Sigmoid colon (tissue), 6 donors: ENCODE measurements at regions not wholly inside any gene's neighbourhood (a gene's known extent, or its start where the extent isn't known, plus 50 kb on each side); places are given as distances from the start of the nearest gene placed in this dataset.

ENCODE experiments used
- DNase-seq: peaks from one replicate; pipeline ENCODE4 v3.0.0-alpha.2; 2019
- H3K27ac ChIP-seq, 4 donors: fragments of 200-600 bp; sonication (generic); one replicate each; pipeline ENCODE4 v1.5.1; 2016 to 2019; ENCODE audit warnings: mild to moderate bottlenecking in 1 of 4
- H3K27me3 ChIP-seq, 3 donors: fragments of 200-600 bp; sonication (generic); one replicate each; pipeline ENCODE4 v1.5.1; 2019; ENCODE audit warnings: mild to moderate bottlenecking in 1 of 3
- H3K36me3 ChIP-seq, 4 donors: fragments of 200-600 bp; sonication (generic); one replicate each; pipeline ENCODE4 v1.5.1; 2016 to 2019
- H3K4me1 ChIP-seq, 4 donors: fragments of 200-600 bp; sonication (generic); one replicate each; pipeline ENCODE4 v1.5.1; 2017 to 2019
- H3K4me3 ChIP-seq, 4 donors: fragments of 200-600 bp; sonication (generic); one replicate each; pipeline ENCODE4 v1.5.1; 2017 to 2019; ENCODE audit warnings: mild to moderate bottlenecking in 2 of 4, moderate library complexity in 1 of 4
- H3K9me3 ChIP-seq, 4 donors: fragments of 200-600 bp in 3 of 4; sonication (generic) in 3 of 4; one replicate each; pipeline versions ENCODE4 v1.5.1 to v1.6.1; 2013 to 2019
- CTCF ChIP-seq, 4 experiments: fragments of 450-650 bp in 3 of 4; fragments of 200-600 bp in 1 of 4; IDR thresholded peaks; one replicate each; pipeline ENCODE4 v1.5.1; 2016 to 2019; ENCODE audit warnings: antibody characterized with exemption in 4 of 4, mild to moderate bottlenecking in 3 of 4, moderate library complexity in 2 of 4
- EP300 ChIP-seq, 4 donors: sonication (generic); formaldehyde crosslinking; IDR thresholded peaks; one replicate each; pipeline ENCODE4 v1.6.1; 2017; ENCODE audit warnings: antibody characterized with exemption in 4 of 4
- POLR2A ChIP-seq, 2 donors: fragments of 450-650 bp; IDR thresholded peaks; one replicate each; pipeline ENCODE4 v1.6.1; 2016; ENCODE audit warnings: antibody characterized with exemption in 2 of 2, mild to moderate bottlenecking in 2 of 2, moderate library complexity in 2 of 2
- POLR2AphosphoS5 ChIP-seq, 4 donors: sonication (generic); formaldehyde crosslinking; IDR thresholded peaks; one replicate each; pipeline ENCODE4 v1.6.1; 2017; ENCODE audit warnings: antibody characterized with exemption in 4 of 4
- WGBS, 2 donors: extraction: QIAGEN DNeasy Blood & Tissue Kit; methylation state at CpG; one replicate each; pipeline ENCODE4 v1.1.7; 2013; 5-methylcytosine and 5-hydroxymethylcytosine counted together
- intact Hi-C: fragments of 100-400 bp; cut with DNase I; formaldehyde crosslinking; loops from one replicate; pipeline ENCODE4 v1.15.1; 2023
- donor health status: healthy with polysubstance abuse.
- donor health status: healthy.

GRCh38 chr3:43171748-43172147, 65.9 kb upstream of the POMGNT2 start:
- Histone ChIP-seq H3K27ac (no peak overlapping the region), H3K4me1 (no peaks in the 10 kb centered on the region), H3K4me3 (no peak overlapping the region), H3K9me3 (peaks cover 0 to 8% (median 0%) of the 10 kb centered on the region in 4 donors), H3K27me3 (no peaks in the 10 kb centered on the region), H3K36me3 (no peaks in the 10 kb centered on the region)
- no peak for TF ChIP-seq POLR2A (IDR thresholded peaks at IDR 0.05)
- TF ChIP-seq POLR2AphosphoS5 (IDR thresholded peaks at IDR 0.05): no peak
- no peak for TF ChIP-seq EP300 (IDR thresholded peaks at IDR 0.05)
- no peak for TF ChIP-seq CTCF (IDR thresholded peaks at IDR 0.05)
- intact Hi-C loops: no loop called here
- DNase-seq: no peak
- WGBS, 2 donors: 89 to 90% methylated on average over 5 of the region's 5 CpGs

GRCh38 chr3:43170553-43170952, 64.7 kb upstream of the POMGNT2 start:
- TF ChIP-seq EP300 (IDR thresholded peaks at IDR 0.05): no peak
- TF ChIP-seq CTCF (IDR thresholded peaks at IDR 0.05): no peak
- no peak for TF ChIP-seq POLR2AphosphoS5 (IDR thresholded peaks at IDR 0.05)
- no peak for TF ChIP-seq POLR2A (IDR thresholded peaks at IDR 0.05)
- intact Hi-C loops: no loop called here
- peaks cover 0 to 11% (median 0%) of the 10 kb centered on the region in 4 donors for H3K9me3 ChIP-seq
- 87 to 93% methylated on average over 7 of the region's 7 CpGs for WGBS, 2 donors
- H3K36me3 ChIP-seq: no peaks in the 10 kb centered on the region
- no peaks in the 10 kb centered on the region for H3K4me1 ChIP-seq
- DNase-seq: no peak
- H3K27me3 ChIP-seq: no peaks in the 10 kb centered on the region
- H3K27ac ChIP-seq: no peak overlapping the region
- no peak overlapping the region for H3K4me3 ChIP-seq

GRCh38 chr3:43169987-43170386, 64.1 kb upstream of the POMGNT2 start:
- Histone ChIP-seq H3K36me3 (no peaks in the 10 kb centered on the region), H3K4me3 (no peak overlapping the region), H3K4me1 (no peaks in the 10 kb centered on the region), H3K27ac (no peak overlapping the region), H3K9me3 (peaks cover 0 to 15% (median 0%) of the 10 kb centered on the region in 4 donors), H3K27me3 (no peaks in the 10 kb centered on the region)
- DNase-seq: no peak
- 92 to 94% methylated on average over 4 of the region's 4 CpGs for WGBS, 2 donors
- no peak for TF ChIP-seq CTCF (IDR thresholded peaks at IDR 0.05)
- TF ChIP-seq POLR2A (IDR thresholded peaks at IDR 0.05): no peak
- no peak for TF ChIP-seq POLR2AphosphoS5 (IDR thresholded peaks at IDR 0.05)
- TF ChIP-seq EP300 (IDR thresholded peaks at IDR 0.05): no peak
- intact Hi-C loops: no loop called here

- DNase-seq: no peak
- no peak overlapping the region for H3K27ac ChIP-seq
- WGBS, 2 donors: 71 to 72% methylated on average over 1 of the region's 1 CpG
- peaks cover 0 to 6% (median 0%) of the 10 kb centered on the region in 4 donors for H3K4me1 ChIP-seq
- no peak overlapping the region for H3K4me3 ChIP-seq
- H3K36me3 ChIP-seq: no peaks in the 10 kb centered on the region
- no peaks in the 10 kb centered on the region for H3K27me3 ChIP-seq
- peaks cover 0 to 7% (median 0%) of the 10 kb centered on the region in 4 donors for H3K9me3 ChIP-seq
- intact Hi-C loops: no loop called here
- TF ChIP-seq CTCF (IDR thresholded peaks at IDR 0.05): no peak
- no peak for TF ChIP-seq POLR2AphosphoS5 (IDR thresholded peaks at IDR 0.05)
- TF ChIP-seq EP300 (IDR thresholded peaks at IDR 0.05): no peak
- TF ChIP-seq POLR2A (IDR thresholded peaks at IDR 0.05): no peak
Measured at GRCh38 chr3:43166406-43166805, 60.5 kb upstream of the POMGNT2 start.

GRCh38 chr3:43165786-43166185, 59.9 kb upstream of the POMGNT2 start:
- Histone ChIP-seq H3K4me3 (no peak overlapping the region), H3K9me3 (peaks cover 0 to 7% (median 0%) of the 10 kb centered on the region in 4 donors), H3K27me3 (no peaks in the 10 kb centered on the region), H3K4me1 (peaks cover 0 to 6% (median 0%) of the 10 kb centered on the region in 4 donors), H3K27ac (no peak overlapping the region), H3K36me3 (no peaks in the 10 kb centered on the region)
- no peak for DNase-seq
- intact Hi-C loops: no loop called here
- WGBS, 2 donors: 87 to 92% methylated on average over 3 of the region's 3 CpGs
- no peak for TF ChIP-seq POLR2A (IDR thresholded peaks at IDR 0.05)
- TF ChIP-seq POLR2AphosphoS5 (IDR thresholded peaks at IDR 0.05): no peak
- TF ChIP-seq EP300 (IDR thresholded peaks at IDR 0.05): no peak
- no peak for TF ChIP-seq CTCF (IDR thresholded peaks at IDR 0.05)
